ENCODE measurements at regions not wholly inside any gene's neighbourhood (a gene's known extent, or its start where the extent isn't known, plus 50 kb on each side); places are given as distances from the start of the nearest gene placed in this dataset.

- H3K36me3 ChIP-seq (ENCODE audit: insufficient read depth, low read length): no peaks in the 10 kb centered on the region
- H3K9me3 ChIP-seq (ENCODE audit: insufficient read depth, low read depth, low read length): no peaks in the 10 kb centered on the region
- H3K27ac ChIP-seq (ENCODE audit: low read depth, low read length): no peak overlapping the region
- H3K4me1 ChIP-seq (ENCODE audit: insufficient read depth, low read length): no peaks in the 10 kb centered on the region
- FAIRE-seq (no peak), DNase-seq (ENCODE audit: low read depth) (no peak)
- H3K36me3 Mint-ChIP-seq (ENCODE audit: low read depth, unreplicated experiment): no peaks in the 10 kb centered on the region
- no peak overlapping the region for H3K9ac ChIP-seq (ENCODE audit: low read length)
- H3K9me3 Mint-ChIP-seq (ENCODE audit: unreplicated experiment): no peaks in the 10 kb centered on the region
- no peak for TF ChIP-seq EZH2 (IDR thresholded peaks at IDR 0.05; ENCODE audit: insufficient read depth, low read length)
- peak; percentile 12 for TF ChIP-seq CTCF (IDR thresholded peaks at IDR 0.05; ENCODE audit: insufficient read depth, low read depth, low read length)
- H3K4me2 ChIP-seq (ENCODE audit: low read length): no peak overlapping the region
- H3K4me3 ChIP-seq (ENCODE audit: insufficient read depth, low read depth, low read length): no peak overlapping the region
- H3K4me3 Mint-ChIP-seq (ENCODE audit: unreplicated experiment): no peak overlapping the region
- no peak overlapping the region for H3K27ac Mint-ChIP-seq (ENCODE audit: unreplicated experiment)
- no peak overlapping the region for H2AFZ ChIP-seq (ENCODE audit: low read depth, low read length)
- H3K79me2 ChIP-seq (ENCODE audit: insufficient read depth, low read length): no peaks in the 10 kb centered on the region
- H3K4me1 Mint-ChIP-seq (ENCODE audit: low read depth, unreplicated experiment): no peaks in the 10 kb centered on the region
- H4K20me1 ChIP-seq (ENCODE audit: insufficient read depth, low read length): no peaks in the 10 kb centered on the region
- H3K27me3 Mint-ChIP-seq (ENCODE audit: low read depth, unreplicated experiment): no peaks in the 10 kb centered on the region
- H3K27me3 ChIP-seq (ENCODE audit: insufficient read depth, low read length): no peaks in the 10 kb centered on the region
Observed at GRCh38 chr3:84136425-84136824, 822.4 kb upstream of the CADM2 start.

- Mint-ChIP-seq H3K27ac (ENCODE audit: unreplicated experiment) (no peak overlapping the region), H3K4me1 (ENCODE audit: low read depth, unreplicated experiment) (no peaks in the 10 kb centered on the region), H3K4me3 (ENCODE audit: unreplicated experiment) (no peak overlapping the region), H3K27me3 (ENCODE audit: low read depth, unreplicated experiment) (no peaks in the 10 kb centered on the region), H3K9me3 (ENCODE audit: unreplicated experiment) (no peaks in the 10 kb centered on the region), H3K36me3 (ENCODE audit: low read depth, unreplicated experiment) (no peaks in the 10 kb centered on the region)
- TF ChIP-seq EZH2 (IDR thresholded peaks at IDR 0.05; ENCODE audit: insufficient read depth, low read length): no peak
- no peak for TF ChIP-seq CTCF (IDR thresholded peaks at IDR 0.05; ENCODE audit: insufficient read depth, low read depth, low read length)
- H2AFZ ChIP-seq (ENCODE audit: low read depth, low read length): no peak overlapping the region
- no peaks in the 10 kb centered on the region for H3K27me3 ChIP-seq (ENCODE audit: insufficient read depth, low read length)
- H4K20me1 ChIP-seq (ENCODE audit: insufficient read depth, low read length): no peaks in the 10 kb centered on the region
- no peaks in the 10 kb centered on the region for H3K9me3 ChIP-seq (ENCODE audit: insufficient read depth, low read depth, low read length)
- H3K36me3 ChIP-seq (ENCODE audit: insufficient read depth, low read length): no peaks in the 10 kb centered on the region
- no peak overlapping the region for H3K4me2 ChIP-seq (ENCODE audit: low read length)
- no peak for DNase-seq (ENCODE audit: low read depth)
- H3K9ac ChIP-seq (ENCODE audit: low read length): no peak overlapping the region
- no peaks in the 10 kb centered on the region for H3K4me1 ChIP-seq (ENCODE audit: insufficient read depth, low read length)
- no peak overlapping the region for H3K4me3 ChIP-seq (ENCODE audit: insufficient read depth, low read depth, low read length)
- H3K27ac ChIP-seq (ENCODE audit: low read depth, low read length): no peak overlapping the region
- FAIRE-seq: no peak
- no peaks in the 10 kb centered on the region for H3K79me2 ChIP-seq (ENCODE audit: insufficient read depth, low read length)
Observed at GRCh38 chr3:84140631-84141030, 818.2 kb upstream of the CADM2 start.

DNA sequence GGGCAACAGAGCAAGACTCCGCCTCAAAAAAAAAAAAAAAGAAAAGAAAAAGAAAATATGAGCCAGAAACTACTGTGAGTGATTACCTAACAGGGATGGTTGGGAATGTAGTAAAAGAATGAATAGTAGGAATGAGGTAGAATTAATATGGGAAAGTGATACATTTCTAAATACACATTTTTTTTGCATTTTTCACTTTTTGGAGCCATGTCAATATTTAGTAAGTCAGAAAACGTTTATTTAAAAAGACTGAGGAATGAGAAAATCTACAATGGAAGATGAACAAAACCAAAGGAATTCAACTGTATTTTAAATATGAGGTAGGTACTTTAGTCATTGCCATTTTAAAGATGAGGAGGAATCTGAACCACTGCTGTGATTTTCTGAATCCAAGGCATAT, 817.2 kb upstream of the CADM2 start:
- no peak overlapping the region for H3K27ac ChIP-seq (ENCODE audit: low read depth, low read length)
- no peaks in the 10 kb centered on the region for H3K79me2 ChIP-seq (ENCODE audit: insufficient read depth, low read length)
- H3K4me3 Mint-ChIP-seq (ENCODE audit: unreplicated experiment): no peak overlapping the region
- H3K4me2 ChIP-seq (ENCODE audit: low read length): no peak overlapping the region
- H3K4me1 ChIP-seq (ENCODE audit: insufficient read depth, low read length): no peaks in the 10 kb centered on the region
- H3K36me3 Mint-ChIP-seq (ENCODE audit: low read depth, unreplicated experiment): no peaks in the 10 kb centered on the region
- FAIRE-seq (no peak), DNase-seq (ENCODE audit: low read depth) (peak; percentile 53)
- H3K9me3 ChIP-seq (ENCODE audit: insufficient read depth, low read depth, low read length): no peaks in the 10 kb centered on the region
- no peak overlapping the region for H3K27ac Mint-ChIP-seq (ENCODE audit: unreplicated experiment)
- no peak overlapping the region for H3K9ac ChIP-seq (ENCODE audit: low read length)
- no peaks in the 10 kb centered on the region for H3K4me1 Mint-ChIP-seq (ENCODE audit: low read depth, unreplicated experiment)
- no peak overlapping the region for H3K4me3 ChIP-seq (ENCODE audit: insufficient read depth, low read depth, low read length)
- H3K27me3 ChIP-seq (ENCODE audit: insufficient read depth, low read length): no peaks in the 10 kb centered on the region
- no peaks in the 10 kb centered on the region for H3K9me3 Mint-ChIP-seq (ENCODE audit: unreplicated experiment)
- H3K27me3 Mint-ChIP-seq (ENCODE audit: low read depth, unreplicated experiment): no peaks in the 10 kb centered on the region
- no peaks in the 10 kb centered on the region for H4K20me1 ChIP-seq (ENCODE audit: insufficient read depth, low read length)
- no peaks in the 10 kb centered on the region for H3K36me3 ChIP-seq (ENCODE audit: insufficient read depth, low read length)
- no peak overlapping the region for H2AFZ ChIP-seq (ENCODE audit: low read depth, low read length)
- TF ChIP-seq CTCF (IDR thresholded peaks at IDR 0.05; ENCODE audit: insufficient read depth, low read depth, low read length): no peak
- TF ChIP-seq EZH2 (IDR thresholded peaks at IDR 0.05; ENCODE audit: insufficient read depth, low read length): no peak
